ENCODE measurements at regions not wholly inside any gene's neighbourhood (a gene's known extent, or its start where the extent isn't known, plus 50 kb on each side); places are given as distances from the start of the nearest gene placed in this dataset.

- H2AFZ ChIP-seq (ENCODE audit: low read length): no peak overlapping the region
- peaks cover 1 to 6% of the 10 kb centered on the region in 2 experiments; a peak in 3 of 5 replicates for H3K27me3 ChIP-seq (ENCODE audit: control insufficient read depth in 1 of 2, insufficient read depth in 2 of 2, low read length in 2 of 2)
- H3K27ac ChIP-seq (ENCODE audit: extremely low read length, insufficient read depth, low read length): no peak overlapping the region
- H4K20me1 ChIP-seq (ENCODE audit: insufficient read depth, low read length): no peaks in the 10 kb centered on the region
- H3K79me2 ChIP-seq (ENCODE audit: insufficient read depth, low read length): no peaks in the 10 kb centered on the region
- no peak overlapping the region for H3K4me3 ChIP-seq (replicated peaks in 1 of 3; ENCODE audit: insufficient read depth in 1 of 3, low read depth in 2 of 3, low read length in 3 of 3)
- POLR2A ChIA-PET: no interaction called here
- no peaks in the 10 kb centered on the region for H3K36me3 ChIP-seq (replicated peaks in 1 of 2; ENCODE audit: control insufficient read depth in 1 of 2, insufficient read depth in 2 of 2, low read length in 2 of 2)
- no peaks in the 10 kb centered on the region for H3K4me1 ChIP-seq (ENCODE audit: insufficient read depth, low read length)
- in situ Hi-C loops (cut with HindIII; ENCODE audit: extremely low pct_ligation_motif_present, low pct_unique_long_range_greater_than_20kb) (no loop called here), intact Hi-C loops (cut with micrococcal nuclease; ENCODE audit: unreplicated experiment) (no loop called here)
- ATAC-seq: no peak
- no TSS peak for BruUV-seq (replicated peaks)
- H3K9me3 ChIP-seq (ENCODE audit: low read length): no peaks in the 10 kb centered on the region
- WGBS (ENCODE audit: low lambda C conversion rate): 32% methylated on average over 3 of the region's 3 CpGs
- CTCF ChIA-PET (ENCODE audit: low intra/inter-chr PET ratio, low total read pairs): no interaction called here
- H3K4me2 ChIP-seq (ENCODE audit: low read depth, low read length): no peak overlapping the region
- DNase-seq (ENCODE audit: low spot score): no peak
- TF ChIP-seq SRSF1 (optimal IDR thresholded peaks at IDR 0.05; ENCODE audit: low read depth, low read length) (no peak), ZNF772 (CRISPR knock-in tag; IDR thresholded peaks at IDR 0.05) (no peak), KMT2B (CRISPR knock-in tag; IDR thresholded peaks at IDR 0.05) (no peak), RXRB (CRISPR knock-in tag; IDR thresholded peaks at IDR 0.05; ENCODE audit: borderline replicate concordance) (no peak), MAFK (conservative IDR thresholded peaks at IDR 0.05 in 1 of 2, IDR thresholded peaks at IDR 0.05 in 1 of 2; ENCODE audit: low read length in 2 of 2) (no peak), ZNF367 (CRISPR knock-in tag; IDR thresholded peaks at IDR 0.05; ENCODE audit: borderline replicate concordance) (no peak), MYNN (CRISPR knock-in tag; IDR thresholded peaks at IDR 0.05; ENCODE audit: low read depth) (no peak)
- TF ChIP-seq, protein P1, sequence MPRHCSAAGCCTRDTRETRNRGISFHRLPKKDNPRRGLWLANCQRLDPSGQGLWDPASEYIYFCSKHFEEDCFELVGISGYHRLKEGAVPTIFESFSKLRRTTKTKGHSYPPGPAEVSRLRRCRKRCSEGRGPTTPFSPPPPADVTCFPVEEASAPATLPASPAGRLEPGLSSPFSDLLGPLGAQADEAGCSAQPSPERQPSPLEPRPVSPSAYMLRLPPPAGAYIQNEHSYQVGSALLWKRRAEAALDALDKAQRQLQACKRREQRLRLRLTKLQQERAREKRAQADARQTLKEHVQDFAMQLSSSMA (CRISPR knock-in tag; IDR thresholded peaks at IDR 0.05): no peak
- no peak for FAIRE-seq
- H3K9ac ChIP-seq (ENCODE audit: insufficient read depth, low read depth, low read length): no peak overlapping the region
Observed at GRCh38 chr5:38714240-38714639, 131.6 kb upstream of the OSMR start.

GRCh38 chr5:38714703-38715355 lies 131.0 kb upstream of the OSMR start:
- ATAC-seq: no peak
- H3K27ac ChIP-seq (ENCODE audit: extremely low read length, insufficient read depth, low read length): no peak overlapping the region
- 0% methylated on average over 1 of the region's 1 CpG for WGBS (ENCODE audit: low lambda C conversion rate)
- ChIA-PET POLR2A (no interaction called here), CTCF (ENCODE audit: low intra/inter-chr PET ratio, low total read pairs) (no interaction called here)
- BruUV-seq (replicated peaks): no TSS peak
- no peaks in the 10 kb centered on the region for H3K4me1 ChIP-seq (ENCODE audit: insufficient read depth, low read length)
- DNase-seq (ENCODE audit: low spot score): no peak
- no peaks in the 10 kb centered on the region for H3K79me2 ChIP-seq (ENCODE audit: insufficient read depth, low read length)
- no peaks in the 10 kb centered on the region for H3K9me3 ChIP-seq (ENCODE audit: low read length)
- H2AFZ ChIP-seq (ENCODE audit: low read length): no peak overlapping the region
- in situ Hi-C loops (cut with HindIII; ENCODE audit: extremely low pct_ligation_motif_present, low pct_unique_long_range_greater_than_20kb) (no loop called here), intact Hi-C loops (cut with micrococcal nuclease; ENCODE audit: unreplicated experiment) (no loop called here)
- no peaks in the 10 kb centered on the region for H3K36me3 ChIP-seq (replicated peaks in 1 of 2; ENCODE audit: control insufficient read depth in 1 of 2, insufficient read depth in 2 of 2, low read length in 2 of 2)
- no peak overlapping the region for H3K9ac ChIP-seq (ENCODE audit: insufficient read depth, low read depth, low read length)
- H3K4me2 ChIP-seq (ENCODE audit: low read depth, low read length): no peak overlapping the region
- FAIRE-seq: no peak
- H4K20me1 ChIP-seq (ENCODE audit: insufficient read depth, low read length): no peaks in the 10 kb centered on the region
- peaks cover 1% of the 10 kb centered on the region in 2 experiments; a peak in 2 of 5 replicates for H3K27me3 ChIP-seq (ENCODE audit: control insufficient read depth in 1 of 2, insufficient read depth in 2 of 2, low read length in 2 of 2)
- no peak overlapping the region for H3K4me3 ChIP-seq (replicated peaks in 1 of 3; ENCODE audit: insufficient read depth in 1 of 3, low read depth in 2 of 3, low read length in 3 of 3)
- TF ChIP-seq ZBTB33 (CRISPR knock-in tag; IDR thresholded peaks at IDR 0.05) (no peak), STAT5B (CRISPR knock-in tag; IDR thresholded peaks at IDR 0.05) (no peak)
- TF ChIP-seq, protein P2, sequence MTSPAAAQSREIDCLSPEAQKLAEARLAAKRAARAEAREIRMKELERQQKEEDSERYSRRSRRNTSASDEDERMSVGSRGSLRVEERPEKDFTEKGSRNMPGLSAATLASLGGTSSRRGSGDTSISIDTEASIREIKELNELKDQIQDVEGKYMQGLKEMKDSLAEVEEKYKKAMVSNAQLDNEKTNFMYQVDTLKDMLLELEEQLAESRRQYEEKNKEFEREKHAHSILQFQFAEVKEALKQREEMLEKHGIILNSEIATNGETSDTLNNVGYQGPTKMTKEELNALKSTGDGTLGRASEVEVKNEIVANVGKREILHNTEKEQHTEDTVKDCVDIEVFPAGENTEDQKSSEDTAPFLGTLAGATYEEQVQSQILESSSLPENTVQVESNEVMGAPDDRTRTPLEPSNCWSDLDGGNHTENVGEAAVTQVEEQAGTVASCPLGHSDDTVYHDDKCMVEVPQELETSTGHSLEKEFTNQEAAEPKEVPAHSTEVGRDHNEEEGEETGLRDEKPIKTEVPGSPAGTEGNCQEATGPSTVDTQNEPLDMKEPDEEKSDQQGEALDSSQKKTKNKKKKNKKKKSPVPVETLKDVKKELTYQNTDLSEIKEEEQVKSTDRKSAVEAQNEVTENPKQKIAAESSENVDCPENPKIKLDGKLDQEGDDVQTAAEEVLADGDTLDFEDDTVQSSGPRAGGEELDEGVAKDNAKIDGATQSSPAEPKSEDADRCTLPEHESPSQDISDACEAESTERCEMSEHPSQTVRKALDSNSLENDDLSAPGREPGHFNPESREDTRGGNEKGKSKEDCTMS (CRISPR knock-in tag; conservative IDR thresholded peaks at IDR 0.05): no peak
